ENCODE measurements at regions not wholly inside any gene's neighbourhood (a gene's known extent, or its start where the extent isn't known, plus 50 kb on each side); places are given as distances from the start of the nearest gene placed in this dataset.

DNA sequence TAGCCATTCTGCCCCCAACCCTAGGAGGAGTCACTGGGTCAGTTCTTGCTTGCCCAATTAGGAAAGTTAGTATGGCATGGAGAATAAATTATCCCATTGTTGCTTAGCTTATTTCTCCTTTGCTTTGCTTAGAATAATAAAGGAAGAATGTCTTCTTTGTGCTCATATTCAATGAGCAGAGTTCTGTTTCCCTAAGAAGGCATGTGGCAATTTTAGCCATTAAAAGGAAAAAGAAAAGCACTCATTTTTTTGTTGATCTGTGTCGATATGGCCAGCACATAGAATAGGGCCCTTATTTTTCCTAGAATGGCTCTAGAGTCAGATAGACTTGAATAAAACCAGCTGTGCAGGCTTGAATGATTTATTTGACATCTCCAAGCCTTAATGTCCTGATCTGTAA lies 166.4 kb upstream of the PPARGC1A start:
- no peak for ATAC-seq
- 0% methylated on average over 1 of the region's 1 CpG for WGBS (ENCODE audit: insufficient coverage, low coverage, missing lambda C conversion rate)
- Histone ChIP-seq H3K4me1 (replicated peaks in 1 of 2; ENCODE audit: control insufficient read depth in 2 of 2, insufficient read depth in 2 of 2, low read length in 2 of 2) (no peaks in the 10 kb centered on the region), H3K9me3 (replicated peaks; ENCODE audit: control insufficient read depth, insufficient read depth, low read depth, low read length) (no peaks in the 10 kb centered on the region), H3K27me3 (ENCODE audit: control insufficient read depth in 2 of 2, insufficient read depth in 2 of 2, low read length in 2 of 2) (no peaks in the 10 kb centered on the region), H3K4me3 (no peak overlapping the region), H2AFZ (ENCODE audit: low read depth, low read length) (no peak overlapping the region), H3K36me3 (ENCODE audit: control insufficient read depth, insufficient read depth, low read length) (no peaks in the 10 kb centered on the region), H3K9ac (ENCODE audit: insufficient read depth in 1 of 2, low read depth in 2 of 2, low read length in 2 of 2) (no peak overlapping the region), H3K79me2 (ENCODE audit: control insufficient read depth, insufficient read depth, low read length) (no peaks in the 10 kb centered on the region), H3K27ac (ENCODE audit: extremely low read depth, low read depth, low read length) (no peak overlapping the region), H4K20me1 (replicated peaks; ENCODE audit: control insufficient read depth, insufficient read depth, low read length) (no peaks in the 10 kb centered on the region), H3K4me2 (ENCODE audit: insufficient read depth, low read length) (no peak overlapping the region), H3K9me1 (ENCODE audit: control insufficient read depth, insufficient read depth, low read length) (no peaks in the 10 kb centered on the region)
- no TSS peak for BruUV-seq (replicated peaks)
- TF ChIP-seq ZNF79 (CRISPR knock-in tag; IDR thresholded peaks at IDR 0.05; ENCODE audit: low read depth) (no peak), EHMT2 (IDR thresholded peaks at IDR 0.05) (no peak)
- ChIA-PET POLR2A (no interaction called here), CTCF (ENCODE audit: low intra/inter-chr PET ratio) (no interaction called here)
- DNase-seq (ENCODE audit: extremely low read depth in 1 of 4, low spot score in 3 of 4), result no peak
- intact Hi-C loops (cut with micrococcal nuclease) (no loop called here), in situ Hi-C loops (cut with MboI) (no loop called here)
- no peak for FAIRE-seq

DNA sequence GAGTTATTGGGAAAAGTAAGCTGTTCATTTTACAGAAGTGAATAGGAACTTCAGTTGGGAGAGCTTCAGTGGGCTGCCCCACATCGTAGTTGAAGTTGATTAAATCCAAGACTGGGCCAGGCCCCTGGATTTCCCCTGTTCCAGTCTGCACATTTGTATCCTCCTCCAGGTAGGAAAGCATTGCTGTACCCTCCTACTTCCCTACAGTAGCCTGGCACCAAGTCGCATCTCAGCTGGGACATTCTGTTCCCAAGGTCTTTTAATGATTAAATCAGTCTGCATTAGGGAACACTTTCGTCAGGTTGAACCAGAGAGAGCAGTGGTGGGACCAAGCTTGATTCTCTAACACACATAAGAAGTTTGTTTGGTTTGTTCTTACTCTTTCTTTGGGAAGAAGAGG lies 165.8 kb upstream of the PPARGC1A start:
- FAIRE-seq (no peak), ATAC-seq (no peak), DNase-seq (ENCODE audit: extremely low read depth in 1 of 4, low spot score in 3 of 4) (no peak)
- H3K4me3 ChIP-seq, result no peak overlapping the region
- H2AFZ ChIP-seq (ENCODE audit: low read depth, low read length), result no peak overlapping the region
- H3K9me3 ChIP-seq (replicated peaks; ENCODE audit: control insufficient read depth, insufficient read depth, low read depth, low read length), result no peaks in the 10 kb centered on the region
- no peaks in the 10 kb centered on the region for H3K79me2 ChIP-seq (ENCODE audit: control insufficient read depth, insufficient read depth, low read length)
- 3% methylated on average over 3 of the region's 3 CpGs for WGBS (ENCODE audit: insufficient coverage, low coverage, missing lambda C conversion rate)
- BruUV-seq (replicated peaks), result no TSS peak
- H4K20me1 ChIP-seq (replicated peaks; ENCODE audit: control insufficient read depth, insufficient read depth, low read length), result no peaks in the 10 kb centered on the region
- H3K9ac ChIP-seq (ENCODE audit: insufficient read depth in 1 of 2, low read depth in 2 of 2, low read length in 2 of 2), result no peak overlapping the region
- H3K9me1 ChIP-seq (ENCODE audit: control insufficient read depth, insufficient read depth, low read length), result no peaks in the 10 kb centered on the region
- no peaks in the 10 kb centered on the region for H3K36me3 ChIP-seq (ENCODE audit: control insufficient read depth, insufficient read depth, low read length)
- intact Hi-C loops (cut with micrococcal nuclease) (no loop called here), in situ Hi-C loops (cut with MboI) (no loop called here)
- no peak overlapping the region for H3K27ac ChIP-seq (ENCODE audit: extremely low read depth, low read depth, low read length)
- CTCF ChIA-PET (ENCODE audit: low intra/inter-chr PET ratio), result no interaction called here
- no peaks in the 10 kb centered on the region for H3K27me3 ChIP-seq (ENCODE audit: control insufficient read depth in 2 of 2, insufficient read depth in 2 of 2, low read length in 2 of 2)
- H3K4me2 ChIP-seq (ENCODE audit: insufficient read depth, low read length), result no peak overlapping the region
- H3K4me1 ChIP-seq (replicated peaks in 1 of 2; ENCODE audit: control insufficient read depth in 2 of 2, insufficient read depth in 2 of 2, low read length in 2 of 2), result no peaks in the 10 kb centered on the region
- POLR2A ChIA-PET, result no interaction called here
- no peak for TF ChIP-seq MYBL2 (IDR thresholded peaks at IDR 0.05; ENCODE audit: low read depth)
- no peak for TF ChIP-seq MYBL2 (CRISPR knock-in tag; IDR thresholded peaks at IDR 0.05; ENCODE audit: borderline replicate concordance)
- no peak for TF ChIP-seq GTF2E2 (tag; IDR thresholded peaks at IDR 0.05)
- no peak for TF ChIP-seq RFX1 (IDR thresholded peaks at IDR 0.05)
- TF ChIP-seq E2F3 (CRISPR knock-in tag; IDR thresholded peaks at IDR 0.05), result no peak
- TF ChIP-seq CBX2 (IDR thresholded peaks at IDR 0.05; ENCODE audit: insufficient read depth, low read length, poor library complexity, severe bottlenecking), result no peak
- TF ChIP-seq, protein P1, sequence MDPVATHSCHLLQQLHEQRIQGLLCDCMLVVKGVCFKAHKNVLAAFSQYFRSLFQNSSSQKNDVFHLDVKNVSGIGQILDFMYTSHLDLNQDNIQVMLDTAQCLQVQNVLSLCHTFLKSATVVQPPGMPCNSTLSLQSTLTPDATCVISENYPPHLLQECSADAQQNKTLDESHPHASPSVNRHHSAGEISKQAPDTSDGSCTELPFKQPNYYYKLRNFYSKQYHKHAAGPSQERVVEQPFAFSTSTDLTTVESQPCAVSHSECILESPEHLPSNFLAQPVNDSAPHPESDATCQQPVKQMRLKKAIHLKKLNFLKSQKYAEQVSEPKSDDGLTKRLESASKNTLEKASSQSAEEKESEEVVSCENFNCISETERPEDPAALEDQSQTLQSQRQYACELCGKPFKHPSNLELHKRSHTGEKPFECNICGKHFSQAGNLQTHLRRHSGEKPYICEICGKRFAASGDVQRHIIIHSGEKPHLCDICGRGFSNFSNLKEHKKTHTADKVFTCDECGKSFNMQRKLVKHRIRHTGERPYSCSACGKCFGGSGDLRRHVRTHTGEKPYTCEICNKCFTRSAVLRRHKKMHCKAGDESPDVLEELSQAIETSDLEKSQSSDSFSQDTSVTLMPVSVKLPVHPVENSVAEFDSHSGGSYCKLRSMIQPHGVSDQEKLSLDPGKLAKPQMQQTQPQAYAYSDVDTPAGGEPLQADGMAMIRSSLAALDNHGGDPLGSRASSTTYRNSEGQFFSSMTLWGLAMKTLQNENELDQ (CRISPR knock-in tag; IDR thresholded peaks at IDR 0.05; ENCODE audit: borderline replicate concordance), result no peak
- no peak for TF ChIP-seq RFX5 (IDR thresholded peaks at IDR 0.05; ENCODE audit: low read depth, low read length)
- TF ChIP-seq PRMT5 (CRISPR knock-in tag; IDR thresholded peaks at IDR 0.05), result no peak
- TF ChIP-seq, protein P2, sequence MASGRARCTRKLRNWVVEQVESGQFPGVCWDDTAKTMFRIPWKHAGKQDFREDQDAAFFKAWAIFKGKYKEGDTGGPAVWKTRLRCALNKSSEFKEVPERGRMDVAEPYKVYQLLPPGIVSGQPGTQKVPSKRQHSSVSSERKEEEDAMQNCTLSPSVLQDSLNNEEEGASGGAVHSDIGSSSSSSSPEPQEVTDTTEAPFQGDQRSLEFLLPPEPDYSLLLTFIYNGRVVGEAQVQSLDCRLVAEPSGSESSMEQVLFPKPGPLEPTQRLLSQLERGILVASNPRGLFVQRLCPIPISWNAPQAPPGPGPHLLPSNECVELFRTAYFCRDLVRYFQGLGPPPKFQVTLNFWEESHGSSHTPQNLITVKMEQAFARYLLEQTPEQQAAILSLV (tag; IDR thresholded peaks at IDR 0.05), result no peak
- TF ChIP-seq, protein P3, sequence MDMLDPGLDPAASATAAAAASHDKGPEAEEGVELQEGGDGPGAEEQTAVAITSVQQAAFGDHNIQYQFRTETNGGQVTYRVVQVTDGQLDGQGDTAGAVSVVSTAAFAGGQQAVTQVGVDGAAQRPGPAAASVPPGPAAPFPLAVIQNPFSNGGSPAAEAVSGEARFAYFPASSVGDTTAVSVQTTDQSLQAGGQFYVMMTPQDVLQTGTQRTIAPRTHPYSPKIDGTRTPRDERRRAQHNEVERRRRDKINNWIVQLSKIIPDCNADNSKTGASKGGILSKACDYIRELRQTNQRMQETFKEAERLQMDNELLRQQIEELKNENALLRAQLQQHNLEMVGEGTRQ (CRISPR knock-in tag; IDR thresholded peaks at IDR 0.05), result no peak
- TF ChIP-seq EP400 (IDR thresholded peaks at IDR 0.05), result no peak
